Hematopoietic multipotent progenitor cell treated with erythropoietin and hydrocortisone succinate and interleukin-3 and kit ligand, for 4 days (in vitro differentiated cells): ENCODE measurements at regions not wholly inside any gene's neighbourhood (a gene's known extent, or its start where the extent isn't known, plus 50 kb on each side); places are given as distances from the start of the nearest gene placed in this dataset.
"Not testable (repeated sequence)": the region's sequence is repeated elsewhere in the genome, so short reads cannot be mapped to it uniquely, and the experiment has no call there.

Experiments
- DNase-seq: peaks from one replicate; pipeline ENCODE4 v3.0.0-alpha.2; 2015

DNA sequence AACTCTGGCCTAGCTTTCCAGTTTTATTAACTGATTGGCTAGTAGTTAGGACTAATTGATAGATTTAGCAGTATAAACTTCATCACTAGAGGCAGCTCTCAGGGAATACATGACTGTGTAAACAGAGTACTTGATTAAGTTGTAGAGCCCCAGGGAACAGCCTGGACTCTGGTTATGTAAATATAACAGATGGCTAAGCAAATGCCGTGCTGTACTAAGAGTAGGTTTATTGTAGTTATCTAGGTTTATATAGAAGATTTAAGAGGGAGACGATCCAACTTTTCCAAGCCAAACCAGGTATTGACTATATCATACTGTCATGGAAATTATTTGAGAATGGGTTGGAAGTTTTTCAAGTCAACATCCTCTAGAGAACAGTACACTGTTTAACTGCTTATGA, 463.4 kb upstream of the GRID2 start:
- no peak for DNase-seq

DNA sequence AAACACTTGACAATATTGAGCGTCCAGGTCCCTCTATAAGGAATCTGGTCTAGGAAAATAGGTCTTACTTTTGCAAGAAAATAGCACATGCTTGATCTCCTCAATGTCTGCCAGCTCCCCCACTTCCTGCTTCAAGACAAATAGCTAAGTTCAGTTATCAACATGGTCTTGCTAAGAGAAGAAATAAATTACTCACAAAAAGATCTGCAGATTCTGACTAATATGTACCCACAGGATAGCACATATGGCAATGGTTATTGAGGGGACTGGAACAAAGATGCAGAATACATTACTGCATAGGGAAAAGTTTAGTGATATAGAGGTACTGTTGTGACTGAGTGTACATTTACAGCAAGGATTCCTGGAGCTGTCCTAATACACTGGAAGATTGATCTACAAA, 457.5 kb upstream of the GRID2 start:
- no peak for DNase-seq

DNA sequence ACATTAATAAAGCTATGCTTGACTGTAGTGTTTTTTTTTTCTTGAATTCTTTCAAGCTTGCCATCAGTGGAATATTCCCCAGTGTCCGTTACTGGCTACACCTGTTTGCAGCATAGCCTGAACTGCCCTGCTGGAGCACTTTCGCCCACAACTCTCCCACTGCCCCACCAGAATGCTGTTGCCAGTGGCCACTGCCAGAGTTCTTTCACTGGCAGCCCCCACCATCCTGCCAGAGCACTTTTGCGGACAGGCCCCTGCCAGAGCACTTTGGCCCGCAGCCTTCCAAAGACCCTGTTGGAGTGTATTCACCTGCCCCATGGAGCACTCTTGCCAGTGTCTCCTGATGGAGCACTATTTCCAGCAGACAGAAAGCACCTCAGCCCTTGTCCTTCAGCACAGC, 452.3 kb upstream of the GRID2 start:
- DNase-seq = no peak

DNA sequence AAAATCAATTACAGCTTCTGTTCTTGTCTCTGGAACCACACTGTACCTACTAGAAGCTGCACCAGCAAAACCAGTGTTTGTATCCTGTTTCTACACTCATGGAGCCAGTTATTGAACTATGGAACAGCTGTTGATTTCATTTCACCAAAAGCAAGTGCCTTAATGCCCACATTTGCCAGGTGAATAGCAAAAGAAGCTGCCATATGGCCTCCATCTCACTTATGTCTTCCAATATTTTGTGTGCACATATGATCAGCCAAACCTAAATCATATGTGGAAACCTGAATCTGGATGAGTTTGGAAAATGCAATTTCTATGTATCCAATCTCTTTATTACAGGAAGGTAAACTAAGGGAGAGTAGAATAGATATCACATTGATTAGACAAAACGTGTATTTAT, 415.8 kb upstream of the GRID2 start:
- DNase-seq = no peak

DNA sequence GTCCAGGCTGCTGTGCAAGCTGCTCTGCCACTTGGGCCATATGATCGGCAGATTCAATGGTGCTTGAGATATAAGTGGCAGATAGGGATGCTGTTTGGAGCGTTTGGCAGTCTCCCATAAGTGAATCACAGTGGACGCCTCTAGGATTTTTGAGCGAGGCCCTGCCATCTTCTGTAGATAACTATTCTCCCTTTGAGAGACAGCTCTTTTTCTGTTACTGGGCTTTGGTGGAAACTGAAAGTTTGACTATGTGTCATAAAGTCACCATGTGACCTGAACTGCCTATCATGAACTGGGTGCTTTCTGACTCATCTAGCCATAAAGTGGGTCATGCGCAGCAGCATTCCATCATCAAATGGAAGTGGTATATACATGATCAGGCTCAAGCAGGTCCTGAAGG, 412.5 kb upstream of the GRID2 start:
- not testable (repeated sequence) for DNase-seq

DNA sequence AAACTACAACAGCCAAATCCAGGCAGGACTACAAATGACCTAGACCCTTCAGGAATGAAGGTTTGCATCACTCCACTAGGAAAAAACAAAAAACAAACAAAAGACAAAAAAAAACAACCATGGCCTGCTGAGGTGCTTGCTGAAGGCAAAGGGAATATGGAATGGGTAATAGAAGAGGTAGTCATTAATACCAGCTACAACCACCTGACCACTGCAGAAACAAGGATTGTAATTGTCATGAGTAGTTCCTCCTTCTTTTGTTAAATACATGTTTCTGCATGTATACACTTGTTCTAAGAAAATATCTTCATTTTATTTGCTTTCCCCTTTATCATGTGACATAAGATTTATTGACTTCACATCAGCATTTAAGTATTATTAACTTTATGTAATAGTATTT, 409.8 kb upstream of the GRID2 start:
- no peak for DNase-seq

DNA sequence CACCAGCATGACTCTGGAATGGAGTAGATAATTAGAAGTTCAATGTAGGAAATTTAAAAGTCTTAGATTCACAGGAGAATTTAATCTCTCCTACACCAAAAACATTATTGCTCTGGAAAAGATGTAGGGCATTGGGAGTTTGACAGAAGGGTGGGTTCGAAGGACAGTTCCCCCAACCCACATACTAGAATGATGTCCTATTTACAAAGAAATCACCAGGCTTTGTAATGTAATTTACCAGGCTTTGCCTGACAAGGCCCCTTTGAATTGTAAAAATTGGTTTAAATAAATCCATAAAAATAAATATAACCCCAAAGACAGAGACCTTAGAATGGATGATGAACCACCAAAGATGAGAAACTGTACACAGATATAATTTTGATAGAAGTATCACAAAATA, 399.2 kb upstream of the GRID2 start:
- DNase-seq = no peak

DNA sequence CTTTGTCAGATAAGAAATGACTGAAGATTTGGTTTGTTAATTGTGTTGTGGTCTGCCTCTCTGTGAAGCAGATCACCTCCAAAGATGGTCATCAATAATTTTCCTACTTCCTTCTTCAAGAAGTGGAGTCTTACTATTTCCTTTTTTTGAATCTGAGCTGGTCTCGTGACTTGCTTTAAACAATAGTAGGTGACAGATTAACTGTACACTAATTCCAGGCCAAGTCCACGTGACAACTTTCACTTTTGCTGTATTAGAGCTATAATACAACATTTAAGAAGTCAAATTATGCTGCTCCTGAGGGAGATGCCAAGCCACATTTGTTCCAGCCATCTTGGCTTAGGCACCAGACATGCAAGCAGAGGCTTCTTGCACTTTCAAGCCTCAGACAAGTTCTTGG, 393.8 kb upstream of the GRID2 start:
- DNase-seq = no peak

DNA sequence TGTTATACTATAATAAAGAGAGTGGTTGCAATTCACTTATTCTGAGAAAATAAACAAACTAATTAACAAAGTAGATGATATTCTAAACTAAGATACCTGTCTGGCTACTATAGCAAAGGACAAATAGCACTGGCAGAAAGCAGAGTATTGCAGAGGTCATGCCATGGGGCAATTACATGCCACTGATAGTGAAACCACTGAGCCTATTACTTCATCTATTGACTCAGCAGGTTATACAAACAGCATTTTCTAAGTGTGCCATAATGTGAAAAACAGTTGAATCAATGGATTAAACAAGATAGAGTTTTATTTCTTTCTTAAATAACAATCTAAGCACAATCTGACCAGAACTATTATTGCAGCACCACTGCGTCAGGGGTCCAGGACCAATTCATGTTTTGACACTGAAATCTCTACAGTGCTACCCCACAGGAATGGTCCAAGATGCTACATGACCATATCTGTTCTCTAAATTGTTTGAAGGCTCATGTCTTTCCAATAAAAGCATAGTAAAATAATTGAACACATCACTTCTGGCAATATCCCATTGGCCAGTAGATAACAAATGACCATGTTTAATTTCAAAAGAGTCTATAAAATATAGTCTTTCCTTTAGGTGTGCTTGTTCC, 389.5 kb upstream of the GRID2 start:
- DNase-seq = no peak

DNA sequence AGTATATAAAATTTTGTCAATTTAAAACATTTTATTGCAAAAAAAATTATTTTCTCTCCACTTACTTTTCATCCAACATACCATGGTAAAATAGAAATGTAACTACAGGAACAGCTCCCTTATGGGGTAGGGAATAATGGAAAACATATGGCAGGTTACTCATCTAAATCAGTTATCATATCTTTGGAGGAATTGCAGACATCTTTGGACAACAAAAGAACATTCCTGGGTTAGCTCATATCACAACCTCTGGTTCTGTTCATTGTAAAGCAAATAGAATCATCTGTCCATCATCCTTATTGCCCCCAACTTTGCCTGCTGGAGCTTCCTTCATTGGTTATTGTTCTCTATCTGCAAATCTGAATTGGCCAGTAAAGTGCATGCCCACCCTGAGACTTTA, 387.5 kb upstream of the GRID2 start:
- DNase-seq = no peak

DNA sequence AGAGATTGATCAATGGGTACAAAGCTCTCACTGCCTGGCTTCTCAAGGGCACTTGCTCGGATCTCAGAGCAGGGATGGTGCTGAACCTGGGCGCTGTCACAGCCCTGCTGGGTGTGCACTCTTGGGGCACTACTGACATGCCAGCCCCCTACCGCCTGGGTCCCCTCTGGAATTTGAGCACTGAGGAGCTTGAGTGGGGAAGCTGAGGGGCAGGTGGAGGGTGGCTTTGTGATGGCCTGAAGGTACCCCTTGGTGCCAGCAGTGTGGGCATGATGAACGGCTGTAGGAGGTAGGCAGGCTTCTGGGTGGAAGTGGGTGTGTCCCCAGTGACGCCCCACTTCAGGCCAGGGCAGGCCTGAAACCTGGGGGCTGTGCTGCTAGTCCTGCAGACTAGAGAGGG, 379.1 kb upstream of the GRID2 start:
- DNase-seq = no peak

DNA sequence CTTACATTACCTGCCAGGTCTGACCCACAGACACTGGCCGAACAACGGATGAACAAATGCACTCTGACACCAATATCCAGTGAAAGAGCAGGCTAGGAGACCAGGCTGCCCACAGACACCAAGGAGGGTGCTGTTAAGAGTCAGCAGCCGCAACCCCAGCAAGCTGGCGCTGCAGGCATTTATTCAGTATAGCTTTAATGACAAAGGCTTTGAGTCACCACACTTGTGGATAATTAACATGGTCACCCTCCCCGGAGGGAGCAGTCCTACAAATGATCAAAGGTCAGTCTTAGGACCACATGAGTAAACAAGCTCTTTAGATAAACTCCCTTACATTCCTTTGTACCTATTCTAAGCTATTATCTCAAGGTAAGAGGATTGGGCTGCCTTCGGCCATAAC, 368.5 kb upstream of the GRID2 start:
- DNase-seq = no peak

DNA sequence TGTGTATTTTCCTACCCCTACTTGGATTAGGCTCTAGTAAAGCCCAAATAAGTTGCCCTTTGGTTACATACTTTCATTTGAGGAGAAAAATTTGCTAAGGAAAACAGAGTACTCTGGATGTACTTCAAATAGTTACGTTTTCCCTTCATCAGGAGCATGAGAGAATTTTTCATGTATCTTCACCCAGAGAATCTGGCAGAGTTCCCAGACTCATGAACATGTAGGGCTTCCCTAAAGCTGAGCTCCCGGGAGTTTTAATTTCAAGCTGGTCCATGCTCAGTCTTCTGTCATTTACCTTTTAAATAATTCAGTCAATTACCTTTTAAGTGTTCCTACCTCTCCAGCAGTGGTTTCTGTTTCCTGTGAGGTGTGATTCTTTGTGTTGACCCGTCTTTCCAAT, 367.5 kb upstream of the GRID2 start:
- DNase-seq = no peak

DNA sequence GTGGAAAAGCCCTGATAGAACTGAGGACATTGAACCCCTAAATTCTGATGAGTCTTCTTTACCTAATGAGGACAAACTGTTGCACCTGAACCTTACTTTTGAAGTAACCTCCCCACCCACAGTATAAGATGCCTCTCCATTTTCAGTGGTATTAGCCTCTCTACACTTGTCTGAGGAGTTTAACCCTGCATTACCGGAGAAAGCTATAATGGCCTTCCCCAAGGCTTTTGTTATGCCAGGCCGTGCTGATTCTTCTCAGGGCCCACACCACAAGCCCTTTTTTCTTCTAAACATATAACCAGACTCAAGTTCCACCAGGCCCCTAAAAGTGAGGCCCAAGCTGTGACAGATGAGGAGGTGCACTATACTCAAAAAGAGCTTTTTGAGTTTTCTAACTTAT, 345.8 kb upstream of the GRID2 start:
- DNase-seq = no peak

DNA sequence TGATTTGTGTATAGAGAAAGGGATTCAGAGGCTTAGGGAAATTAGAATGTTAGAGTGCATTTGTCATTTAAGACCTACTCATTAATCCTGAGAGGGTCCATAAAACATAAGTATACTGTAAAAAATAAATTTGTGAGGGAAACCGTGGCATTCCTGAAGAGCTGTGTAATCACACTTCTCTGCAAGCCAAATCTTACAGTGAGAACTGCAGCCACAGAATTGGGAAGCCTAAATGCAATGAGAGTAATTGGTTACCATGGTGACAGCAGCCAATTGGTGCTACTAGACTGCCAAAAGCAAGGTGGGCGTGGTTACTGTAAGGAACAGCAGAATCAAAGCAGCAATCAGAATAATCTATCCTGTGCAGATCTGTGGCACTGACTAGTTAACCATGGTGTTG, 345.2 kb upstream of the GRID2 start:
- peak; percentile 1 for DNase-seq

DNA sequence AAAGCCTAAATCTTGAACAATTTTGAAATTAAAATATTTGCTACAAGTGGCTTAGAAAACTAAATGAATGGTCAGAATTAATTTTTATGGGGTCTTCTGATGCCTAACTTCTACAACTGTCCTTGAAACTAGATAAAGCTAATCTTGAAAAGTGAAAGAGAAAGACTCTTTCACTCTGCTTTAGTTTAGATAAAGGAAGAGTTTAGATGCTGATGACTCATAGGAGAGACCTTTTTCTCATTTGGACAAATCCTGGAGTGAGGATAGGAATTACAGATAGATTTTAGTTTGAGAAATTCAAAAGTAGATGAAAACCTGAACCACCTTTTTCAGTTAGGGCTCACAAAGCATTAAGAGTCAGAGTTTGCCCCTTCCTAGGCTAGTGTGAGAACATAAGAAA, 342.3 kb upstream of the GRID2 start:
- DNase-seq = no peak

DNA sequence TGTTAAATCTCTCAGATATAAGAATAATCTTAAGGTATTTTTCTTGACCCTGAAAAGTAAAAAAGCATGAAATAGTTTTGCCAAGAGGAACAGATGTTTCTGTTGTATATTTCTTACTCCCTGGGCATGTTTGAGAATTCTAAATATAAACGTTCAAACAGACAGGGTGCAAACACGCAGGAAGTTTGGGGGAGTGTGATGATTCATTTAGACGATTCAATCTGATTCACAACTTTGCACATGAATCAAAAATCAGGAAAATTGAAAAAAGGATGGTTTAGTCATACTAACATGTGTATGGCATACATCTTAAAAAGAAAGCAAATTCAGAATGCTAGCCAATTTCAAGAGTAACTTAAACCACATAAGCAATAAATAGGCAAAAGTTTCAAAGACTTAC, 340.3 kb upstream of the GRID2 start:
- DNase-seq = no peak

DNA sequence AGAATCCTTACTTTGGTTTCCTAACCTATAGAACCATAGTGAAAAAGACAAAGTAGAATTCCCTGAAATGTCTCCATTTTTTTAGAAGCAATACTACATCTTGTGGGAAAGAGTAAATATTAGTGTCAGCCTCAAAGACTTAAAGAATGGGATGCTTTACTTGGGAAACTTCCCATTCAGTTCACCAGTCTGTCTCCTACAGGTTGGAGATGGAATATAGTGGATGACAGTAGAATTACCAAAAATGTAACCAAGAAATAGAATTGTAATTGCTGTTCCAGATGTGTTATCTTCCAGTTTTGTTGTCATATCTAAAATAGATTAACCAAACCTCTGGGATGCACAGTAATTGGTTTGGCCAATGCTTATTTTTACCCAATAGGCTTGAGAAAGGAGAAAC, 338.6 kb upstream of the GRID2 start:
- no peak for DNase-seq

DNA sequence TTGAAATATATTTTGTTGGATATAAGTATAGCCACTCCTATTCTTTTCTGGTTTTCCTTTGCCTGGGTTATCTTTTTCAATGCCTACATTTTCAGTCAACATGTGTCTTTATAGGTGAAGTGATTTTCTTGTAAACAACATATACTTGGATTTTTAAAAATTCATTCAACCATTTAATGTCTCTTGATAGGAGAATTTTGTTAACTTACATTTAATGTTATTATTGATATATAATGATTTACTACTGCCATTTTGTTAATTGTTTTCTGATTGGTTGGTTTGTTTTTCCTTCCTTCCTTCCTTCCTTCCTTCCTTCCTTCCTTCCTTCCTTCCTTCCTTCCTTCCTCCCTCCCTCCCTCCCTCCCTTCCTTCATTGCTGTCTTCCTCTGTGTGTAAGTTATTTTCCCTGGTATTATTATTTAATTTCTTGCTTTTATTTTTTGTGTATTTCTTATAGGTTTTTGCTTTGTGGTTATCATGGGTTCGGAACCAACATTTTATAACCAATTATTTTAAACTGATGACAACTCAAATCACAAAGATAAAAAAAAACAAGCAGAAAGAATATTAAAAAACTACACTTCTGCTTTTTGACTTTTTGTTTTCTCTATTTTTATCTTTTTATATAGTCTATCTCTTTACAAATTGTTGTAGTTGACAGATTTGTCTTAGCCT, 330.1 kb upstream of the GRID2 start:
- no peak for DNase-seq

DNA sequence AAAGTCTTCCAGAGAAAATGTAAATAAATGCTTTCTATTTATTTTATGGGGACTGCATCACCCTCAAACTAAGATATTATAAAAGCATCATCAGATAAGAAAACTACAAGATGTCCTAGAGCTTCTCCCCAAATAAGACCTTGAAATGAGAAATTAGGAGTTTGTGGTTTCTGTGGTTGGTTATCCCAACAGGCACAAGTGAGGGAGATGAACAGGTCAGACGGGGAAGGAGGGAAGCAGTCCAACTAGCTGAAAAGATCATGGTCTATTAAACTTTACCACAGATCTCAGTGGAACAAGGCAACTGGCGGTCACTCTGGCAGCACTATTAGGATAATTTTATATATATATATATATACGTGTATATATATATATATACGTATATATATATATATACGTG, 319.3 kb upstream of the GRID2 start:
- DNase-seq = no peak

DNA sequence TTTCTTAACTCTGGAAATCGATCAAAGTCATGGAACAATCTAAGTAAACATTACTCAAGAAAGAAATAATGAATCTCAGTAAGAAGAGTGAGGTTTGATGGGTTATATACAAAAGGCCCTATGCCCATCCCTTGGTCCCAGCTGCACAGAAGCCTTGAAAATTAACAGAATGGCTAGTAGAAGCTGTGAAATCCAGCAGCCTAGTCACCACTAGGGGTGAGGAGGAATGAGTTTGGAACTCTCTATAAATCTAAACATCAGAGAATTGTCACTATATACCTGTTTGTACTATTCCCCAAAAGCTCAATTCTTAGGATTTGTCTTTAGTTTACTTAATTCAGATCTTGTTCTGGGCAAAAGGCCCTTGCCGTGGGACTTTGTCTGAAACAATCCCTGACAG, 313.9 kb upstream of the GRID2 start:
- DNase-seq = no peak

DNA sequence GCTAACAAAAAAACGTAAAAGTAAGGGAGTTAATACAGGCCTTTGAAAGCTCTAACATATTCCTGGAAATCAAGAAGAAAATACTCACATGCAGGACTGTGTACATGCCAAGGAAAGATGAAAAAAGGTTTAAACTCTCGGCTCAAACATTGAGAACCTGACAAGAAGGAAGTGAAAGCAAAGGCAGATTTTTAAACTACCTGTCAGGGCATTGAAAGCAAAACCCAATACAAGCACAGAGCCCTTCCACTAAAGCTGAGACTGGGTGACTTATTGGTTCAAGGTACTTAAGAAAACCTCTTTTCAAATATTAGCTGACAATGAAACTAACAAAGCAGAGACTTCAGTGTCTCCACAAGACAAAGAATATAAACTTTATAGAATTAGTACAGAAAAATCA, 313.0 kb upstream of the GRID2 start:
- no peak for DNase-seq

DNA sequence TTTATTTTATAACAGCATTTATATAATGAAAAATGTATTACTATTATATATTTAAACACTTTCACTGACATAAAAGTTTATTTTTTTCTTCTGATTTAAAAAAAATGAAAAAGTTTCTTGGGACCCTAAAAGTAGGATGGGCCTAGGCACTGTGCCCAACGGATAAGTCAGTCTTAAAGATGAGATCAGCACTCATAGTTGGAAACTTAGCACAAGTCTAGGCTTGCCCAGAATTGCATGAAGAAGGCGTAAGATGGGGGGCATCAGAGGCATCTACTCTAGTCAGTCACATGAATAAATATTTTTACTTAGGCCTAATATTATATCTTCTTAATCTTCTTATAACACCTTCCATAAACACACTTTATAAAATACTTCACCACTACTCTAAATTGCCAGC, 306.7 kb upstream of the GRID2 start:
- no peak for DNase-seq

DNA sequence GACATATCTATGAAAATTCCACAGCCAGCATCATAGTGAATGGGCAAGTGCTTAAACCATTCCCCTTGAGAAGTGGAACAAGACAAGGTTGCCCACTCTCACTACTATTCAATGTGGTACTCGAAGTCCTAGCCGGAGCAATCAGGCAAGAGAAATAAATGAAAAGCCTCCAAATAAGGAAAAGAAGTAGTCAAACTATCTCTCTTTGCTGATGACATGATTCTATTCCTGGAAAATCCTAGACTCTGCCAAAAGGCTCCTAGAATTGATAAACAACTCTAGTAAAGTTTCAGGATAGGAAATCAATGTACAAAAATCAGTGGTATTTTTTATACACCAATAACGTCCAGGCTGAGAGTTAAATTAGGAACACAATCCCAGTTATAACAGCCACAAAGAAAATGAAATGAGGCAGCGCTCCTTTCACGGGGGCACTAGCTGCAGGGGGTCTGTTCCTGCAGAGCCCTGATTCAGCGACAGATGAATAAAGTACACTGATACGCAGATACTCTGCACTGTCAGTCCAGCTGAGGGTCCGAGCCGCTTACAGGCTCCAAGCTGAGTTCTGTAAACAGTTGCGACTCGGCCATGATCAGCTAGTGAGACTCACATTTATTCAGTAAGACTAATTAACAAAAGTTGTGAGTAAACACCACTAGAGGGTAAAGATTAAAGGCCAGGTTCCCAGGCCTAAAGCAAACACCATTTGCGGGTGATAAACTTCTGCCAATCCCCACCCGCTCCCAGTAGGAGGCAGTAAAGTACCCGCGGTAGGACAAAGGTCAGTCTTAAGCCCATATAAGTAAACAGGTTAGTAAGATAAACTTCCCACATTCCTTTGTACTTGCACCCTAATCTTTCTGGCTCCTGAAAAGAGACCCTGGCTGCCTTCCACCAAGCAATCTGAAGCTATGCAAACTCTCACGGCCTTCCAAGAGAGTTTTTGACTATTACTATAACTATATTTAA, 290.6 kb upstream of the GRID2 start:
- DNase-seq = peak; percentile 4
